ENCODE measurements at regions not wholly inside any gene's neighbourhood (a gene's known extent, or its start where the extent isn't known, plus 50 kb on each side); places are given as distances from the start of the nearest gene placed in this dataset.
"Not testable (repeated sequence)": the region's sequence is repeated elsewhere in the genome, so short reads cannot be mapped to it uniquely, and the experiment has no call there.

DNA sequence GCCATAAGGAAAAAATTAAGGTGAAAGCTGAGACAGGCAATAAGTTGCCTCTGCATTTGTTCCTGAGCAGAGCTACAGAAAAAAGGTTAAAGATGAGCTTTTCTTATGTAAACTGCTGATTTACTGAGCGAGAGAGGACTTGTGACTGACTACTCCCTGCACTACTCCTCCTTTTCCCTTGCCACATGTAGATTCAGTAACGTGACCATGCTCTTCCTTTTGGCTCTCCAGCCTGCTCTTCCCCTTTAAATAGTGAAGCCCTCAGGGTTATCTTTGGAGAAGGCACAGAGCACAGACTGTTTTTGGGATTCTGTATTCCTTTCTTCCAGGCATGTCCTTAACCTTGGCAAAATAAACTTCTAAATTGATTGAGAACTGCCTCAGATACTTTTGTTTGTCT lies 630.2 kb downstream of the UQCRFS1 start:
- DNase-seq: no peak

- no peak for DNase-seq
Observed at GRCh38 chr19:28582344-28582743, 630.6 kb downstream of the UQCRFS1 start.

DNA sequence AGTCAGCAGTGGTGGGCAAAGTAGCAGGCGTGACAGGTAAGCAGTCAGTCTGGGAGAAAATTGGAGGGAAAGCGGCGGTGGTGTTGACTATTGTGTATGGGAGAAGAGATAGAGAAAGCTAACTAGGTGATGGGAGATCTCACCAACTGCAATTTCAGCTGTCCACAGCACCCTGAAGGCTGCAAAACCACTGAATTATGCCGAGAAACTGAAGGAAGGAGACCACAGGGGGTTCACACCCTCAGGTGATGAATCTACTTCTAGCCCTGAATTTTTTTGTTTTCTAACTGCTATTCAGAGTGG lies 631.5 kb downstream of the UQCRFS1 start:
- no peak for DNase-seq

GRCh38 chr19:28578786-28579505 lies 634.0 kb downstream of the UQCRFS1 start:
- DNase-seq: no peak

- DNase-seq: no peak
Observed at GRCh38 chr19:28578208-28578607, 634.7 kb downstream of the UQCRFS1 start.

DNA sequence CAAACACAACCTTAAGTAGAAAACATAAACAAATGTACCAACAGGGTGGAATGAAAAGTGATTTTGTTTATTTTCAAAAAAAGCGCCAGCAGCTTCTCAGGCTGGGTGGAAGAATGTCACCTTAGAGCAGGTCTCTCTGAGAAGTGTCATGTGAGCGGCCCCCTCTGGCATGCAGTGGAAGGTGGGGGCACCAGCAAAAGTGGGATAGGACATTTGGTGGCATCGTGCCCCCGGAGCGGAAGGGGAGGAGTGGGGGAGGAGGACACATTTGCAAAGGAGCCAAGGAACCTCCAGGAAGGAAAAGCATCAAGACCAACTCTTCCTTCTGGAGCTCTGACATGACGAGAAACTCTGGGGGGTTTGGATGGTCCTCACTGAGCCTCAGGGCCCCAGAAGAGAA lies 635.3 kb downstream of the UQCRFS1 start:
- DNase-seq: no peak

DNA sequence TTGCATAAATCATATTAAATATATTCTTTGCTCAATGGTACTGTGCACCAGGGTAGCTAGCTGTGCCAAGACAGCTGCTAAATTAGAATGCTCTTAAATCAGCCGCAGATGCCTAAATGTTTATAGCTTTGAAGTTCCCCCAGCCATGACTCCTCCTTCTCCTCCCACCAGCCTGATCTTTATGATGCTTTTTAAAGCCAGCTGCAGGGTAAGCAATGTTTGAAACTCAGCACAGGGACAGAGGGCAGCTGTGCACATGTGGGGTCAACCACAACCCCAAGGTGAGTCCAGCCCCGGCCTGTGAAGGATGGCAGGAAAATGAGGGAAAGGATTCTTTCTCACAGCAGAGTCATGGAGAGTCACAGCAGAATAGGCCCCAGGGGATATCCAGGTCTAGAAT lies 635.7 kb downstream of the UQCRFS1 start:
- no peak for DNase-seq

DNA sequence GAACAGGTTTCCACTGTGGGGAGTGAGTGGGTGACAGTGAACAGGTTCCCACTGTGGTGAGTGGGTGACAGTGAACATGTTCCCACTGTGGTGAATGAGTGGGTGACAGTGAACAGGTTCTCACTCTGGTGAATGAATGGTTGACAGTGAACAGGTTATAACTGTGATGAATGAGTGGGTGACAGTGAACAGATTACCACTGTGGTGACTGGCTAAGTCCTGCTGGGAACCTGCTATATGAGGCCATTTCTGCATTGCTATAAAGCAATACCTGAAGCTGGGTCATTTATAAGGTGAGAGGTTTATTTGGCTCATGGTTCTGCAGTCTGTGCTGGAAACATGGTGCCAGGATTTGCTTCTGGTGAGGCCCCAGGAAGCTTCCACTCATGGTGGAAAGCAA lies 637.1 kb downstream of the UQCRFS1 start:
- DNase-seq: no peak

DNA sequence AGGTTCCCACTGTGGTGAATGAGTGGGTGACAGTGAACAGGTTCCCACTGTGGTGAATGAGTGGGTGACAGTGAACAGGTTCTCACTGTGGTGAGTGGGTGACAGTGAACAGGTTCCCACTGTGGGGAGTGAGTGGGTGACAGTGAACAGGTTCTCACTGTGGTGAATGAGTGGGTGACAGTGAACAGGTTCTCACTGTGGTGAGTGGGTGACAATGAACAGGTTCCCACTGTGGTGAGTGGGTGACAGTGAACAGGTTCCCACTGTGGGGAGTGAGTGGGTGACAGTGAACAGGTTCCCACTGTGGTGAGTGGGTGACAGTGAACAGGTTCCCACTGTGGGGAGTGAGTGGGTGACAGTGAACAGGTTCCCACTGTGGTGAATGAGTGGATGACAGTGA lies 637.6 kb downstream of the UQCRFS1 start:
- DNase-seq: not testable (repeated sequence)

DNA sequence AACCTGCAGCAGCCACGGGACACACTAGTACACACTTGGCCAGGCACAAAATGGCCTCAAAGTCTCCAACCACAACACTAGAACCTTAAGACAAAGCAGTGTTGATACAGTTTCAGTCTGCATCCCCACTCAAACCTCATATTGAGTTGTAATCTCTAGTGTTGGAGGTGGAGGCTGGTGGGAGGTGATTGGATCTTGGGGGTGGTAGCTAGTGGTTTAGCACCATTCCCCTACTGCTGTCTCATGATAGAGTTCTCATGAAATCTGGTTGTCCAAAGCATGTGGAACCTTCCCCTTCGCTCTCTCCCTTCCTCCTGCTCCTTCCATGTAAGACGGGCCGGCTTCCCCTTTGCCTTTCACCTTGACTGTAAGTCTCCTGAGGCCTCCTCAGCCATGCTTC lies 638.7 kb downstream of the UQCRFS1 start:
- no peak for DNase-seq

DNA sequence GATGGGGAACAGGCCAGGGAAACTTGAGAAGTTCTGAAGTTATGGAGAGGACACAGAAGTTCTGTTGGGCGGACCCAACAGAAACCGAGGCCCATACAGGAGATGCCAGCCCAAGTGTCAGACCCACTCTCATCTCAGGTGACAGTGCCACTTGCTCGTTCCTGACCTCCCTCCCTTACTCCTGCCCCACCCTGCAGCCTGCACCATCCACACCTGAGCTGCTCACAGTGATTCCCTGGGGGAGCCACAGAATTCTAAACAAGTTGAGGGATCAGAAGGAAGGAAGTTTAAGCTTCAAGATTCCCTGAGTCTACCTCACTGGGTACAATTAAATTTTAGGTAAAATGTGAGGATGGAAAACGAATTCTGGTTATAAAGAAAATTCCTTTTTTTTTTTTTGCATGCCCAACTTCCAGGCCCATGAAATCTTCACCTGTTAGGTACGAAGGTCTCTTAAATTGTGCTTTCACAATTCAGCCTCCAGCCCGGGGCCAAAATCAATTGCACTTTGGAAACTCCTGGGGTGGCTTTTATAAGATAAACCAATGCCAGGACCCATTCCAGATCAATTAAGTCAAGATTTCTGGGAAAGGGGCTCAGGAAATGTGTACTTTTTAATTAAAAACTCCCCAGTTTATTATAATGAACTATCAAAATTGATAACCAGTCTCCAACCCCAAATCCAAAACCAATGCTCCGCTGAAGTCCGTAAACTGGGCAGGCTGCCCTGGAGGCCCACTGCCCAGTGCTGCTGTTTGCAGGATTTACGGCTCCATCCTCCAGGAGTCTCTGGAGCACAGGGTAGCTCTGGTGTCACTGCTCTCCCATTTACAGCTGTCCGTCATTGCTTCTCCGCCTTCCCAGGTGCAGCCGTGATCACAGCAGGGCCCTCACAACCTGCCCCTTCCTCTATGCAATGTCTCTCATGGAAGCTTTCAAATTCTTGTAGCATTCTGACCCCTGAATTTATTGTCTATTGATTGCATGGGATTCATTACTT lies 643.5 kb downstream of the UQCRFS1 start:
- no peak for DNase-seq

DNA sequence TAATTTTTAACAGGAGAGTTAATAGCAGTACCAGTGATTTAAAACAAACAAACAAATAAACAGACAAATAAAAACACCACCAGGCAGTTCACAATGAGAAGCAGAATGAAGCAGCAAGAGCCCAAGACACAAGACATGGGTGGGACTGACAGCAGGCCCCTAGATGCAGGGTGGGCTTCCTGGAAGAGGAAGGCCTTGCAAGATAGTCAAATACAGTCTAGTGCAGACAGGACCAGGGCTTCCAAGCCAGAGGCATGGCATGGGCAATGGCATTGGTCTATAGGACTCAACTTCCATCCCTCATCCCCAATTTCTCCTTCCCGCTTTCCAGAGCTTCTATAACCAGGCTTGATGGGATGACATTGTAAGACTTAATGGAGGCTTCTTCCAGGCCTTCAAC lies 645.1 kb downstream of the UQCRFS1 start:
- no peak for DNase-seq

DNA sequence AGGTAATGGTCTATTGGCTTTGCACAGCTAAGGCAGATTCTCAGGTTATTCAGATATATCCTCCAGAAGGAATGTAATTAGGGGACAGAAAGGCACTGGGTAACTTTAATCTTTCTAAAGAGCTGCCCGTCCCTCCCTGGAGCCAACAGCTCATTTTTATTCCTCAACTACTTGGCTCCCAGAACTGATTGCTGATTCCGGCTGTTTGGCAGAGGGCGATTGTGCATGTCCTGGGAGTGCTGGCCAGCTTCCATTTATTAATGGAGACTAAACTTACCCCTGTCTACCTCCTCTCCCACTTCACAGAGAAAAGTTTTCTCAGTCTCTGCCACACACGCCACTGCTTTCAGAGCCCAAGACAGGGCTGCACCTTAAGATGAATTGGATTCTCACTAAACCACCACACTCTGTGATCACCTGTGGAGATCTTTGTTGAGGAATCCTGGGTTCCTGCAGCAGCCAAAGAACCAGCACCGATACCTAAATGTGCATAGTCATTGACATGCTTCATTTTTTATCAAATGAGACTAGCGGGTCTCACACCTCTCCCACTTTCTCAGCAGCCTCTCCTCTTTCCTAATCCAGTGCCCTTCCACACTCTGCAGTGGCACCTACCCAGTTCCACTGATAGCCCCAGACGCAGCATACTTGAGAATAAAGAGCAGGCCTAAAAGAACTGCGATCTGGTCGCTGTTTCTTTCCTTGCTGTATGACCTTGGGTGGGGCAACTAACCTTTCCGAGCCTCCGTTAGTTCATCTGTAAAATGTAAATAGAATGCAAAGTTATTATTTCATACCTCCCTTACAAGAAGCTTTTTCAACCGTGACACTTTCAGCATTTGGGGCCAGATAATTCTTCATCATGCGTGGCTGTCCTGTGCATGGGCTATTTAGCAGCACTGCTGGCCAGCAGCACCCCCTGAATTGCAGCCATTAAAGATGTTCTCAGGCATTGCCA lies 648.7 kb downstream of the UQCRFS1 start:
- DNase-seq: no peak

- no peak for DNase-seq
Observed at GRCh38 chr19:28560786-28561185, 652.2 kb downstream of the UQCRFS1 start.

DNA sequence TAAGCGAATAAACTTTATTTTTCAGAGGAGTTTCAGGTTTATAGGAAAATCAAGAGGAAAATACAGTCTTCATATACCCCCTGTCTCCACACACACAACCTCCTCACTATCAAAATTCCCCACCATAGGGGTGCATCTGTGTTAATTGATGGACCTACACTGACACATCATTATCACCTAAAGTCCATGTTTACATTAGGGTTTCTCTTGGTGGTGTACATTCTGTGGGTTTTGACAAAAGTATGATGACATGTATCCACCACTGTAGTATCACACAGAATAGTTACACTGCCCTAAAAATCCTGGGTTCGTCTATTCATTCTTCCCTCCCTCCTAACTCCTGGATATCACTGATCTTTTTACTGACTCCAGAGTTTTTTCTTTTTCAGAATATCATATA lies 654.2 kb downstream of the UQCRFS1 start:
- DNase-seq: no peak

GRCh38 chr19:28556371-28556770 lies 656.6 kb downstream of the UQCRFS1 start:
- DNase-seq: no peak

GRCh38 chr19:28555317-28555716 lies 657.6 kb downstream of the UQCRFS1 start:
- DNase-seq: no peak

DNA sequence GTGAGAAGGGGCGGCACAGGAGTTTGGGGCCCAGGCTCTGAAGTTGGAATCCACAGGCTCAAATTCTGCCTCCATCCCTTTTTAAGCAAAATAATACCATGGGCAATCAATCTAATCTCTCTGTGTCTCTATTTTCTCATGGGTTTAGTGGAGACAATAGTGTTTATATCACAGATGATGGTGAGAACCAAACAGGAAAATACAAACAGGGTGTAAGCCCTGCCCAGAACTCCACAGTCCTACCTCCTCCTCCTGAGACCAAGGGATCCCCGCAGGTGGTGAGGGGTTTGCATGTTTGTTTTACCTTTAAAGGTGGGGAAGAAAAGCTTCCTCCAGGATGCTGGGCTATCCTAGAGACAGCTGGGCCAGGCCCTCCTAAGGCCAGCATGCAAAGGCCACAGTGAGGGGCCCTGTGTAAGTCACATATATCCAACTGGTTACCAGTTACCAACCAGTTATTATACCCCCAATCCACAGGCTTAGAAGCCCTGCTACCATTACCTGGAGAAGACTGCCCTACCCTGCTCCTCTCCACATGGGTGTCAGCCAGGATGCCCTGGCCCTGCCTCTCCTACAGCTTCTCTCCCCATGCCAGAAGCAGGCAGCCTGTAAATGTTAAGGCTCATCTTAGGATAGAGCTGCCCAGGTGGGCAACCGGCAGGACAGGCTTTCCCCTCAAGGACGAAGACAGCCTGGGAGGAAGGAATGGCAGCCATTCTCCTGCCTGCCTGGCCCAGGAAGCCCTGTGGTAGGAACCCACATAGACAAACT lies 658.4 kb downstream of the UQCRFS1 start:
- DNase-seq: no peak

DNA sequence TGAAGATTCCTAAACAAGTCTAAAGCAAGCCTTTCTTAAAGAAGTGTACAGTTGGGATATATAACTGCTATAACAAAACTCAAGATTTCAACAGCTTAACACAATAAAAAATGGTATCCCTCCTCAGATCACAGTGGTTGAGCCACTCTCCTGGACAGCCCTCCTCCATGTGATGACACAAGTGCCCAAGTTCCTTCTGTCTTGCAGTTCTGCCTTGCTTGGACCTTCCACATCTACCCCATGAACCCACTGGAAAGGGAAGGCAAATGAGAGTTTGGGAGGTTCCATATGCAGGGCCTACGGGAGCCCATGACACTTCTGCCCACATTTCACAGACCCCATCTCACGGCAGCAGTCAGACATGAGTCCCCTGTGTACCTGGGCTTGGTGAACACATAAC lies 659.2 kb downstream of the UQCRFS1 start:
- DNase-seq: no peak

DNA sequence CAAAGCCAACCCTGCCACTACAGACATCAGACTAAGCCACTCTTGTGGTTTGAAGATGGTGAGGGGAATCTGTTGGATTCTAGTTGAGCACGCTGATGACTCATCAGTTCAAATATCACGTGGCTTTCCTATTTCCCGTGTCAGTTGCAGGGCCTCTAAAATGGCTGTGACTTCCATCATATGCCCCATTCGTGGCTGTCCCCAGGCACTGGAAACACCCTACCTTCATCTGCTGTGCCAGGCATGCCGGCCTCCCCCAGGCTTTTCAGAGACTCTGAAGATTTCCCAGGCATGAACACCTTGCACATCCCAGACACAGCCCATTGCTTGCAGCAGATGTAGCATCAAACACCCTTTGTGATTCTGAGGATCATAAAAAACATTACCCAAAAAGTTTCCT lies 659.9 kb downstream of the UQCRFS1 start:
- no peak for DNase-seq

DNA sequence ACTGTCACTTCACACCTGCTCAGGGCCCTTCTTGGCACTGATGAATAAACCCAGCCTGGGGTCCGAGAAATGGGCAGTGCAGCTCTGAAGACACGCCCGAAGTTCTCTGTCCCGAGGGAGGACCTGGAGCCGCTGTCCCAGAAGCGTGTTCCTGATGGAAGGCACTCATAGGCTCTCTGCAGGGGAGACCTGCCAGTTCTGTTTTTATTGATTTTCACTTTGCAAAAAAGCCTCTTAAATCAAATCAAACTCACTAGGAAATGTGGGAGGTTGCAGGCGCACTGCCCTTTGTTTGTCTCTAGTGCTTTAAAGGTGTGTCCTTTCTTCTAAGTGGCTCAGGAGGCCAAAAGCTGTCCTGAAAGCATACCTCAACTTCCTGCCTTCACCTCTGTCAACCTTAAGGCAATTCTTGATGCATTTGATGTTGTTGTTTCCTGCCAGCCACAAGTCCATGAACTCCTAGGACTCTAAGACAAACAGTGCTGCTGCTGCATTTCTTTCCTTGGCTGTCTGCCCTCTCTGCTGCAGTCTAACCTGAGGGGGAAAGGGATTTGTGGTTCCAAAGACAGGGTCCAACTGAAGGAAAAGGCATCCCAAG lies 663.2 kb downstream of the UQCRFS1 start:
- DNase-seq: no peak

GRCh38 chr19:28546148-28546685 lies 666.7 kb downstream of the UQCRFS1 start:
- no peak for DNase-seq
